Nephron (organoid): ENCODE measurements at regions not wholly inside any gene's neighbourhood (a gene's known extent, or its start where the extent isn't known, plus 50 kb on each side); places are given as distances from the start of the nearest gene placed in this dataset.

Source experiments
- H3K27ac Mint-ChIP-seq, 3 experiments: 2 replicates each; pipeline ENCODE4 v1.8.0; 2020; ENCODE audit warnings: mixed read lengths in 3 of 3, mild to moderate bottlenecking in 2 of 3, moderate library complexity in 1 of 3
- H3K27me3 Mint-ChIP-seq: 2 replicates; pipeline ENCODE4 v1.8.0; 2021; ENCODE audit warnings: low read depth, mild to moderate bottlenecking, moderate library complexity, mixed read lengths
- H3K36me3 Mint-ChIP-seq: 2 replicates; pipeline ENCODE4 v1.8.0; 2020; ENCODE audit warnings: low read depth, mixed read lengths
- H3K4me1 Mint-ChIP-seq: 2 replicates; pipeline ENCODE4 v1.8.0; 2020; ENCODE audit warnings: mixed read lengths
- H3K4me3 Mint-ChIP-seq, 3 experiments: 2 replicates each; pipeline ENCODE4 v1.8.0; 2020; ENCODE audit warnings: mild to moderate bottlenecking in 3 of 3, mixed read lengths in 3 of 3, moderate library complexity in 2 of 3
- H3K9me3 Mint-ChIP-seq: 2 replicates; pipeline ENCODE4 v1.8.0; 2020; ENCODE audit warnings: mixed read lengths
- TF ChIP-seq, protein P1 (sequence below), 3 experiments: fragments of 200-600 bp; sonication (generic); IDR thresholded peaks; one replicate each; pipeline ENCODE4 v1.5.0; 2021; ENCODE audit warnings: antibody characterized with exemption in 3 of 3; ENCODE audit not compliant: unreplicated experiment in 3 of 3

DNA sequence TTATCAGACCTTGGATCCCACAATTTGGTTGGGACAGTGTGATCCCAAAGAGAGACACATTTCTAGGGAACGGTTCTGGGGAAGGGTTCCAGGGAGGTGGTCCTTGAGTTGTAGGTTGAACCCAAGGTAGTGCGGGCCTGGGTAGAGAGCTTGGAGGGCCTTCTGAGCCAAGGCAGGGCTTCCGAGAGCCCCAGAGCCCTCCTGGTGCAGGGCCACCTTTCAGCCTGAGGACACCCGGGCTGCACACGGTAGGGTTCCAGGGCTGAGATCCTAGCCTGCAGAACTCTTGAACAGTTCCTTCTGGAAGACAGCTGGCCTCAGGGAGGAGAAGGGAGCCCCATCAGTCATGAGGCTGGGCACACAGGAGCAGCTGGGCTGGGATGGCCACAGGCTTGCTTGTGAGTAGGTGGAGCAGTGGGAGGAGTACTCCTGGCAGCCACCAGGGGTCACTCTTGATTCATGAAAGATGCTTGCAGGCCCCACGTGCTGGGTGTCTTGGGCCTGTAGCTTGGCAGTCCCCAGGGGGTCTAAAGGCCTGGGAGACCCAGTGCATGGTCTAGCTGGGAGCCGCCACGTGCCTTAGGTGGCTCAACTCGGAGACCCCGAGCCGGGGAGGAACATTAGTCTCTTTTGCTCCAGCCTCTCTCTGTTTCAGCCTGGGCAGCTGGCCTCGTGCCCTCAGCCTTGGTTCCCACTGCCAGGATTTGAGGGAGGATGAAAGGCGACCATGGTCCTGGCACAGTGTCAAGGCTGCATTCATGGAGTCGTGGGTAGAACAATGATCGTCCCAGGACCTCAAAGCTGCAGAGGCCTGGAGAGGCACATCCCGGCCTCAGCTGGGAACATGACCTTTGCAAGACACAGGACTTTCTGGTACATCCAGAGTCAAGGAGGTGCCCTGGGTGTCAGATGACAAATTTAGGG, 381.6 kb downstream of the TYW1 start:
- H3K36me3 Mint-ChIP-seq = no peaks in the 10 kb centered on the region
- peaks cover 13% of the 10 kb centered on the region for H3K27me3 Mint-ChIP-seq
- no peak overlapping the region for H3K4me3 Mint-ChIP-seq
- H3K27ac Mint-ChIP-seq = no peak overlapping the region
- peaks cover 10% of the 10 kb centered on the region for H3K4me1 Mint-ChIP-seq
- TF ChIP-seq, protein P1, sequence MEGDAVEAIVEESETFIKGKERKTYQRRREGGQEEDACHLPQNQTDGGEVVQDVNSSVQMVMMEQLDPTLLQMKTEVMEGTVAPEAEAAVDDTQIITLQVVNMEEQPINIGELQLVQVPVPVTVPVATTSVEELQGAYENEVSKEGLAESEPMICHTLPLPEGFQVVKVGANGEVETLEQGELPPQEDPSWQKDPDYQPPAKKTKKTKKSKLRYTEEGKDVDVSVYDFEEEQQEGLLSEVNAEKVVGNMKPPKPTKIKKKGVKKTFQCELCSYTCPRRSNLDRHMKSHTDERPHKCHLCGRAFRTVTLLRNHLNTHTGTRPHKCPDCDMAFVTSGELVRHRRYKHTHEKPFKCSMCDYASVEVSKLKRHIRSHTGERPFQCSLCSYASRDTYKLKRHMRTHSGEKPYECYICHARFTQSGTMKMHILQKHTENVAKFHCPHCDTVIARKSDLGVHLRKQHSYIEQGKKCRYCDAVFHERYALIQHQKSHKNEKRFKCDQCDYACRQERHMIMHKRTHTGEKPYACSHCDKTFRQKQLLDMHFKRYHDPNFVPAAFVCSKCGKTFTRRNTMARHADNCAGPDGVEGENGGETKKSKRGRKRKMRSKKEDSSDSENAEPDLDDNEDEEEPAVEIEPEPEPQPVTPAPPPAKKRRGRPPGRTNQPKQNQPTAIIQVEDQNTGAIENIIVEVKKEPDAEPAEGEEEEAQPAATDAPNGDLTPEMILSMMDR (IDR thresholded peaks at IDR 0.05; ENCODE audit: unreplicated experiment in 3 of 3) = peak; percentile 82 to 92 (median 84)
- H3K9me3 Mint-ChIP-seq = peaks cover 12% of the 10 kb centered on the region

DNA sequence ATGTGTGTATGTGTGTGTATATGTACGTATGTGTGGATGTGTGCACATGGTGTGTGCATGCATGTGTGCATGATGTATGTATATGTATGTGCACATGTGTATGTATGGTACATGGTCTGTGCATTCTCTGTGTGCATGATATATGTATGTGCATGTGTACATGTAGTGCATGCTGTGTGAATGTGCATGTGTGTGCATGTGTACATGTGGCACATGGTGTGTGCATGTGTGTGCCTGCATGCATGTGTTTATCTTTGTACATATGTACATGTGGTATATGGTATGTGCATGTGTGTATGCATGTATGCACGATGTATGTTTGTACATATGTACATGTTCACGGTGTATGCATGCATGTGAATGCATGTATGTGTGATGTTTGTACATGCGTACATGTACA, 383.7 kb downstream of the TYW1 start:
- H3K36me3 Mint-ChIP-seq = no peaks in the 10 kb centered on the region
- H3K4me1 Mint-ChIP-seq = peaks cover 10% of the 10 kb centered on the region
- H3K27ac Mint-ChIP-seq = no peak overlapping the region
- TF ChIP-seq, protein P1 (IDR thresholded peaks at IDR 0.05; ENCODE audit: unreplicated experiment in 3 of 3) = no peak
- H3K4me3 Mint-ChIP-seq = no peak overlapping the region
- H3K27me3 Mint-ChIP-seq = peaks cover 4% of the 10 kb centered on the region
- H3K9me3 Mint-ChIP-seq = peaks cover 6% of the 10 kb centered on the region

DNA sequence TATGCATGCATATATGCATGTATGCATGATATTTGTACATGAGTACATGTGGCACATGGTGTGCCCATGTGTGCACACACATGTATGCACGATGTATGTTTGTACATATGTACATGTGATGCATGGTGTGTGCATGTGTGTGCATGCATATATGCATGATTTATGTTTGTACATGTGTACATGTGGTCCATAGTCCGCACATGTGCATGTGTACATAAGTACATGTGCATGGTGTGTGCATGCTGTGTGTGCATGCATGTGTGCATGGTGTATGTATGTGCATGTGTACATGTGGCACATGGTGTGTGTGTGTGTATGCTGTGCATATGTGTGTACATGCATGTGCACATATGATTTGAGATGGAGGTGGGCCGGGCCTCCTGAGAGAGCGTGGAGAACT, 384.2 kb downstream of the TYW1 start:
- Mint-ChIP-seq H3K4me3 (no peak overlapping the region), H3K36me3 (no peaks in the 10 kb centered on the region), H3K27me3 (peaks cover 4% of the 10 kb centered on the region), H3K27ac (no peak overlapping the region), H3K4me1 (peaks cover 10% of the 10 kb centered on the region), H3K9me3 (peaks cover 4% of the 10 kb centered on the region)
- TF ChIP-seq, protein P1 (IDR thresholded peaks at IDR 0.05; ENCODE audit: unreplicated experiment in 3 of 3) = no peak

DNA sequence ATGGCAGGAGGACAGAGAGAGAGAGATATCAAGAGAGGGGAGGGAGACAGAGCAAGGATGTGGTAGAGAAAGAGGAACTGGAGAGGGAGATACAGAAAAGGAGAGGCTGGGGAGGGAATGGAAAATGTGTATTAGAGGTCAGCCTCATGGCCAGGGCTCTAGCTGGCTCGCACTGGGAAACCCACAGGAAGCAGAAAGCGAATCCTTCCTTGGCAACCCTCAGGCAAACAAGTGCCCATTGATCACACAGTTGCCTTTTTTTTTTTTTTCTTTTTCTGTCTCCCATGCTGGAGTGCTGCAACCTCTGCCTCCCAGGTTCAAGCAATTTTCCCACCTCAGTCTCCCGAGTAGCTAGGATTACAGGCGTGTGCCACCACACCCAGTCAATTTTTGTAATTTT, 391.2 kb downstream of the TYW1 start:
- Mint-ChIP-seq H3K4me3 (no peak overlapping the region), H3K9me3 (no peaks in the 10 kb centered on the region), H3K36me3 (no peaks in the 10 kb centered on the region), H3K4me1 (no peaks in the 10 kb centered on the region), H3K27ac (no peak overlapping the region), H3K27me3 (peaks cover 18% of the 10 kb centered on the region)
- TF ChIP-seq, protein P1 (IDR thresholded peaks at IDR 0.05; ENCODE audit: unreplicated experiment in 3 of 3) = no peak

DNA sequence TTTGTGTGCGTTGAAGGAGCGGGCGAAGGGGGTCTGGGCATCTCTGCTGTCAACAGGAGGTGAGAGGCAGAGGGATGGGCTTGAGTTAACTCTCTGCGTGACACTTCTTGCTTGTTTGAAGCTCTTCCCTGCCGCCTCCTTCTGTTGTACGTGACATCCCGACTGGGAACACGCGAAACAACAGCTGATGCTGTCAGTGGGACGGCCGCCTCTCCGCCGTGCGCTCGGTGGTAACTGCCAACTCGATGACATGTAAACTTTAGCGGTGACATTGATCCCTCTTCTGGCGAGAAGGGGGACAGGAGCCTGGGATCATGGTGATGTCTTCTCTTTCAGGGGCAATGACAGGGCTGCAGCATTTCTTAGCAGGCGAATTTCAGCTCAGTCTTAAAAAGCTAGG, 394.5 kb downstream of the TYW1 start:
- TF ChIP-seq, protein P1 (IDR thresholded peaks at IDR 0.05; ENCODE audit: unreplicated experiment in 3 of 3) = no peak
- Mint-ChIP-seq H3K4me1 (no peaks in the 10 kb centered on the region), H3K27ac (no peak overlapping the region), H3K36me3 (no peaks in the 10 kb centered on the region), H3K27me3 (peaks cover 23% of the 10 kb centered on the region), H3K4me3 (no peak overlapping the region), H3K9me3 (no peaks in the 10 kb centered on the region)
